Ovary (tissue), 3 donors: ENCODE measurements at regions not wholly inside any gene's neighbourhood (a gene's known extent, or its start where the extent isn't known, plus 50 kb on each side); places are given as distances from the start of the nearest gene placed in this dataset.

Experiments used
- EP300 ChIP-seq: sonication (generic); formaldehyde crosslinking; IDR thresholded peaks from one replicate; pipeline ENCODE4 v1.6.1; 2017; ENCODE audit warnings: antibody characterized with exemption
- POLR2A ChIP-seq: fragments of 450-650 bp; IDR thresholded peaks from one replicate; pipeline ENCODE4 v1.6.1; 2017; ENCODE audit warnings: antibody characterized with exemption, mild to moderate bottlenecking, moderate library complexity
- TF ChIP-seq, protein P1 (sequence below), 3 donors: fragments of 450-650 bp in 2 of 3; fragments of 200-600 bp in 1 of 3; IDR thresholded peaks; one replicate each; pipeline versions ENCODE4 v1.5.1 to v1.8.0; 2016 to 2022; ENCODE audit warnings: antibody characterized with exemption in 3 of 3, mild to moderate bottlenecking in 1 of 3
- donor health status: DM: no; HTN: no; CAD: no.

DNA sequence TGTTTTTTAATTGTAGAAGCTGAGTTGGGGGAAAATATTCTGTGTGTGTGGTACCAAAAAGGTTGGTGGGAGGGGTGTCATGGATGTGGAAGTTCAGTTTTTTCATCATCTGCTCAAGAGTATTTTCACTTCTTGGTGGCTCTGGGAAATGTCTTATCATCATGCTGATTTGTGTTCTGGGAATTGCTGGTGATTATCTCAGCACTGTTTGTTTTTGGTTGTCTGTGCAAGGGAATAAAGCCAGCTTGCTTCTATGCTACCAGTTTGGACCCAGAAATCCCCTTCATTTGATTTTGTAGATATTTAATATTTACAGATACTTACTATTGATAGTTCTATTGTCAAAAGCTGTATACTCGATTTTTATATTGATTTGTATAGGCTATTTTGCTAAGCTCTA is 2289.7 kb downstream of the MAT2B start:
- TF ChIP-seq, protein P1, sequence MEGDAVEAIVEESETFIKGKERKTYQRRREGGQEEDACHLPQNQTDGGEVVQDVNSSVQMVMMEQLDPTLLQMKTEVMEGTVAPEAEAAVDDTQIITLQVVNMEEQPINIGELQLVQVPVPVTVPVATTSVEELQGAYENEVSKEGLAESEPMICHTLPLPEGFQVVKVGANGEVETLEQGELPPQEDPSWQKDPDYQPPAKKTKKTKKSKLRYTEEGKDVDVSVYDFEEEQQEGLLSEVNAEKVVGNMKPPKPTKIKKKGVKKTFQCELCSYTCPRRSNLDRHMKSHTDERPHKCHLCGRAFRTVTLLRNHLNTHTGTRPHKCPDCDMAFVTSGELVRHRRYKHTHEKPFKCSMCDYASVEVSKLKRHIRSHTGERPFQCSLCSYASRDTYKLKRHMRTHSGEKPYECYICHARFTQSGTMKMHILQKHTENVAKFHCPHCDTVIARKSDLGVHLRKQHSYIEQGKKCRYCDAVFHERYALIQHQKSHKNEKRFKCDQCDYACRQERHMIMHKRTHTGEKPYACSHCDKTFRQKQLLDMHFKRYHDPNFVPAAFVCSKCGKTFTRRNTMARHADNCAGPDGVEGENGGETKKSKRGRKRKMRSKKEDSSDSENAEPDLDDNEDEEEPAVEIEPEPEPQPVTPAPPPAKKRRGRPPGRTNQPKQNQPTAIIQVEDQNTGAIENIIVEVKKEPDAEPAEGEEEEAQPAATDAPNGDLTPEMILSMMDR (IDR thresholded peaks at IDR 0.05) = no peak
- TF ChIP-seq EP300 = no peak
- no peak for TF ChIP-seq POLR2A
